Keratinocyte (primary cell): ENCODE measurements at regions not wholly inside any gene's neighbourhood (a gene's known extent, or its start where the extent isn't known, plus 50 kb on each side); places are given as distances from the start of the nearest gene placed in this dataset.

Experiments
- DNase-seq: peaks from one replicate; pipeline ENCODE4 v3.0.0-alpha.2; 2011; ENCODE audit warnings: low read depth, missing footprints, low spot score
- FAIRE-seq: peaks from 2 replicates; lab custom pipeline; 2011; peaks lifted over from hg19 to GRCh38; lab: Jason Lieb, UNC
- H2AFZ ChIP-seq: 2 replicates; pipeline ENCODE4 v1.6.0; 2012; ENCODE audit warnings: low read length, control low read depth, inconsistent platforms; ENCODE audit not compliant: control insufficient read depth
- H3K27ac ChIP-seq: 2 replicates; pipeline ENCODE4 v1.5.1; 2011; ENCODE audit warnings: low read length; ENCODE audit not compliant: control insufficient read depth, insufficient read depth
- H3K27me3 ChIP-seq: 3 replicates; pipeline ENCODE4 v1.6.0; 2011; ENCODE audit warnings: low read length; ENCODE audit not compliant: control insufficient read depth, insufficient read depth; ENCODE audit errors: extremely low read depth
- H3K36me3 ChIP-seq, 2 experiments: 2 replicates in 1 of 2; 3 replicates in 1 of 2; pipeline ENCODE4 v1.5.1; 2011; ENCODE audit warnings: low read length in 2 of 2, mild to moderate bottlenecking in 1 of 2; ENCODE audit not compliant: control insufficient read depth in 2 of 2, insufficient read depth in 2 of 2; ENCODE audit errors: extremely low read depth in 1 of 2
- H3K4me1 ChIP-seq: 3 replicates; pipeline ENCODE4 v1.5.1; 2011; ENCODE audit warnings: low read length; ENCODE audit not compliant: control insufficient read depth, insufficient read depth; ENCODE audit errors: extremely low read depth
- H3K4me2 ChIP-seq: 3 replicates; pipeline ENCODE4 v1.6.0; 2011; ENCODE audit warnings: low read depth, low read length; ENCODE audit not compliant: control insufficient read depth, insufficient read depth; ENCODE audit errors: extremely low read depth
- H3K4me3 ChIP-seq, 3 experiments: fragments of 200-600 bp in 1 of 3; sonication (generic) in 1 of 3; 2 replicates in 2 of 3; 3 replicates in 1 of 3; pipeline ENCODE4 v1.5.1; 2011 to 2016; ENCODE audit warnings: low read length in 3 of 3, mild to moderate bottlenecking in 3 of 3, control low read depth in 2 of 3, inconsistent platforms in 1 of 3, low read depth in 1 of 3, mixed read lengths in 1 of 3, mixed run types in 1 of 3, moderate library complexity in 1 of 3; ENCODE audit not compliant: control insufficient read depth in 2 of 3, insufficient read depth in 2 of 3; ENCODE audit errors: extremely low read depth in 1 of 3
- H3K79me2 ChIP-seq: 2 replicates; pipeline ENCODE4 v1.6.0; 2012; ENCODE audit warnings: low read length; ENCODE audit not compliant: control insufficient read depth, insufficient read depth
- H3K9ac ChIP-seq: 3 replicates; pipeline ENCODE4 v1.6.0; 2011; ENCODE audit warnings: low read length; ENCODE audit not compliant: control insufficient read depth, insufficient read depth; ENCODE audit errors: extremely low read depth
- H3K9me1 ChIP-seq: 3 replicates; pipeline ENCODE4 v1.6.0; 2011; ENCODE audit warnings: low read length; ENCODE audit not compliant: control insufficient read depth, insufficient read depth; ENCODE audit errors: extremely low read depth
- H3K9me3 ChIP-seq: 2 replicates; pipeline ENCODE4 v1.5.1; 2012; ENCODE audit warnings: low read depth, low read length; ENCODE audit not compliant: control insufficient read depth
- H4K20me1 ChIP-seq: 3 replicates; pipeline ENCODE4 v1.6.0; 2011; ENCODE audit warnings: low read length; ENCODE audit not compliant: control insufficient read depth, insufficient read depth; ENCODE audit errors: extremely low read depth
- EZH2 ChIP-seq: IDR thresholded peaks from one replicate; pipeline ENCODE4 v1.6.1; 2012; ENCODE audit warnings: inconsistent platforms, mild to moderate bottlenecking, low read length, moderate library complexity
- dilution Hi-C: fragments of 300-500 bp; cut with MboI; formaldehyde crosslinking; loops from one replicate; pipeline ENCODE4 v1.7.0; 2020; ENCODE audit warnings: low sequenced_read_pairs; ENCODE audit not compliant: extremely low pct_ligation_motif_present
- TF ChIP-seq, protein P1 (sequence below), 3 experiments: IDR thresholded peaks in 1 of 3; conservative IDR thresholded peaks in 1 of 3; optimal IDR thresholded peaks in 1 of 3; 2 replicates in 2 of 3; 3 replicates in 1 of 3; pipeline versions ENCODE3 to v1.5.1; 2011; ENCODE audit warnings: low read length in 3 of 3, mild to moderate bottlenecking in 3 of 3, moderate library complexity in 2 of 3, control low read depth in 1 of 3, inconsistent platforms in 1 of 3; ENCODE audit not compliant: insufficient read depth in 2 of 3; ENCODE audit errors: extremely low read depth in 1 of 3

DNA sequence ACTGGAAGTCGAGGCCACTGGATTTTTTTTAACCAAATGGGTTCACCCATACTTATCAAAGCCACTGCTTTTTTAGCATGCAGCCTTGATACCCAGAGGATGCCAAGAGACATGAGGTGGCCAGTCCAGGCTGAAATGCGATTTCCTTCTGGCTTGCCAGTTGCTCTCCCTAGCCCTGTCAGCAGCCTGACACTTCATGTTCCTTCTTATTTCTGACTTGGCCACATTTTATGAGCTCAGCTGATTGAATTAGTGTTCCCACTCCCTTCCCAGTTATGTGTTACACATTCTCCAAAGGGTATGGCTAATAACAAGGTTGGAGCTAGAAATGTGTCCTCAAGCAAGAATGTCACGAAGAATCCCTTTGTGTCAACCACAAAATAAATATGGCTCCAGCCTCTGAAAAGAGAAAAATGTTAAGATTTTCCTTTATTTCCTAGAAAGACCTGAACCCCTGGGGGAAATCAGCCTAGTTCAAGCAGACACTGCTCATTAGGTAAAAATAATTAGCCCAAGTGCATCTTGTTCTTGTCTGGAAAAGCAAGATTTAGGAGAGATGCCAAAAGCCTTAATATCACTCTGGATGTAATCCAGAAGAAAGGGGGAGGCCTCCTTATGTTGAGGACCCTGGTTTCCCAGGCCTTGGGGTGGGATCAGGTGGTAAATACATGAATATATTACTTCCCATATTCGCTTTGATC lies 121.7 kb upstream of the TACR1 start:
- TF ChIP-seq, protein P1, sequence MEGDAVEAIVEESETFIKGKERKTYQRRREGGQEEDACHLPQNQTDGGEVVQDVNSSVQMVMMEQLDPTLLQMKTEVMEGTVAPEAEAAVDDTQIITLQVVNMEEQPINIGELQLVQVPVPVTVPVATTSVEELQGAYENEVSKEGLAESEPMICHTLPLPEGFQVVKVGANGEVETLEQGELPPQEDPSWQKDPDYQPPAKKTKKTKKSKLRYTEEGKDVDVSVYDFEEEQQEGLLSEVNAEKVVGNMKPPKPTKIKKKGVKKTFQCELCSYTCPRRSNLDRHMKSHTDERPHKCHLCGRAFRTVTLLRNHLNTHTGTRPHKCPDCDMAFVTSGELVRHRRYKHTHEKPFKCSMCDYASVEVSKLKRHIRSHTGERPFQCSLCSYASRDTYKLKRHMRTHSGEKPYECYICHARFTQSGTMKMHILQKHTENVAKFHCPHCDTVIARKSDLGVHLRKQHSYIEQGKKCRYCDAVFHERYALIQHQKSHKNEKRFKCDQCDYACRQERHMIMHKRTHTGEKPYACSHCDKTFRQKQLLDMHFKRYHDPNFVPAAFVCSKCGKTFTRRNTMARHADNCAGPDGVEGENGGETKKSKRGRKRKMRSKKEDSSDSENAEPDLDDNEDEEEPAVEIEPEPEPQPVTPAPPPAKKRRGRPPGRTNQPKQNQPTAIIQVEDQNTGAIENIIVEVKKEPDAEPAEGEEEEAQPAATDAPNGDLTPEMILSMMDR (optimal IDR thresholded peaks at IDR 0.05 in 1 of 3, IDR thresholded peaks at IDR 0.05 in 1 of 3, conservative IDR thresholded peaks at IDR 0.05 in 1 of 3; ENCODE audit: extremely low read depth in 1 of 3, insufficient read depth in 2 of 3, low read length in 3 of 3): no peak
- TF ChIP-seq EZH2: no peak
- Histone ChIP-seq H3K4me1 (no peaks in the 10 kb centered on the region), H3K36me3 (no peaks in the 10 kb centered on the region), H3K4me3 (no peak overlapping the region), H2AFZ (no peak overlapping the region), H3K9me1 (no peaks in the 10 kb centered on the region), H4K20me1 (no peaks in the 10 kb centered on the region), H3K4me2 (no peak overlapping the region), H3K79me2 (no peaks in the 10 kb centered on the region), H3K27me3 (no peaks in the 10 kb centered on the region), H3K9me3 (no peaks in the 10 kb centered on the region), H3K9ac (no peak overlapping the region), H3K27ac (no peak overlapping the region)
- DNase-seq (no peak), FAIRE-seq (no peak)
- dilution Hi-C loops: no loop called here

DNA sequence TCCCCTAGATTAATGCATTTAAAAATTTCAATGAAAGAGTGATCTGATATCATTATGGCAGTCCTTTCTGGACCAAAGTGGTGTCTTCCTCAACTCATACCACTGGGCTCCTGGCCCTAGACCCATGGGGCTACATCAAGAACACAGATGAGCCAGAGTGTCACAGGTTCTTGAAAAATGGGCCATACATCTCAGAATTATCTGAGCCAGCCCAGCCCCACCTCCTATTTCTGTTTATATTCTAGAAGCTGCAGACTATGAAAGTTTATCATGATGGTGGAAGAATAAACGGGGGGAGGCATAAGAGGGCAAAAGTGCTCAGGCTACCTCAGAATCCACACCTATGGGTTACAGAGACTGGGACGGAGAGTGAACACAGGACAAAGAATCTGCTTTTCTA lies 120.6 kb upstream of the TACR1 start:
- dilution Hi-C loops: no loop called here
- FAIRE-seq: no peak
- no peaks in the 10 kb centered on the region for H3K79me2 ChIP-seq

More for the DNA sequence above, 120.6 kb upstream of the TACR1 start:
- Histone ChIP-seq H2AFZ (no peak overlapping the region), H3K4me1 (no peaks in the 10 kb centered on the region), H3K9me3 (no peaks in the 10 kb centered on the region), H3K27ac (no peak overlapping the region), H3K4me2 (no peak overlapping the region), H3K27me3 (no peaks in the 10 kb centered on the region), H3K9me1 (no peaks in the 10 kb centered on the region), H4K20me1 (no peaks in the 10 kb centered on the region), H3K36me3 (no peaks in the 10 kb centered on the region), H3K4me3 (no peak overlapping the region), H3K9ac (no peak overlapping the region)
- TF ChIP-seq, protein P1 (optimal IDR thresholded peaks at IDR 0.05 in 1 of 3, IDR thresholded peaks at IDR 0.05 in 1 of 3, conservative IDR thresholded peaks at IDR 0.05 in 1 of 3; ENCODE audit: extremely low read depth in 1 of 3, insufficient read depth in 2 of 3, low read length in 3 of 3): no peak
- TF ChIP-seq EZH2: no peak
- DNase-seq: no peak
